Gastroesophageal sphincter (tissue), 4 donors: ENCODE measurements at regions not wholly inside any gene's neighbourhood (a gene's known extent, or its start where the extent isn't known, plus 50 kb on each side); places are given as distances from the start of the nearest gene placed in this dataset.

Source experiments
- ATAC-seq: fragments of 150-250 bp; one replicate; pipeline ENCODE4 v1.9.1; 2016; ENCODE audit warnings: mild to moderate bottlenecking, moderate library complexity
- H3K27ac ChIP-seq, 4 donors: fragments of 200-600 bp; sonication (generic) in 3 of 4; 1 replicate in 3 of 4; 2 replicates in 1 of 4; pipeline ENCODE4 v1.5.1; 2016 to 2019
- H3K27me3 ChIP-seq: fragments of 200-600 bp; sonication (generic); one replicate; pipeline ENCODE4 v1.5.1; 2019
- H3K36me3 ChIP-seq, 2 donors: fragments of 200-600 bp; sonication (generic); one replicate each; pipeline ENCODE4 v1.5.1; 2019; ENCODE audit warnings: control low read depth in 1 of 2
- H3K4me1 ChIP-seq, 3 donors: fragments of 200-600 bp; sonication (generic); 1 replicate in 2 of 3; 2 replicates in 1 of 3; pipeline ENCODE4 v1.5.1; 2016 to 2019; ENCODE audit warnings: control low read depth in 2 of 3
- H3K4me3 ChIP-seq, 2 donors: fragments of 200-600 bp; sonication (generic); one replicate each; pipeline ENCODE4 v1.5.1; 2019; ENCODE audit warnings: mild to moderate bottlenecking in 1 of 2, moderate library complexity in 1 of 2
- H3K9me3 ChIP-seq, 3 donors: fragments of 200-600 bp; sonication (generic); one replicate each; pipeline ENCODE4 v1.5.1; 2017 to 2019; ENCODE audit warnings: control low read depth in 2 of 3
- CTCF ChIP-seq, 4 experiments: fragments of 200-600 bp in 2 of 4; fragments of 450-650 bp in 2 of 4; sonication (generic) in 1 of 4; IDR thresholded peaks; one replicate each; pipeline ENCODE4 v1.5.1; 2017 to 2019; ENCODE audit warnings: antibody characterized with exemption in 4 of 4, mild to moderate bottlenecking in 2 of 4, moderate library complexity in 2 of 4
- EP300 ChIP-seq: sonication (generic); formaldehyde crosslinking; IDR thresholded peaks from one replicate; pipeline ENCODE4 v1.6.1; 2017; ENCODE audit warnings: antibody characterized with exemption, mild to moderate bottlenecking
- POLR2A ChIP-seq, 2 donors: fragments of 450-650 bp; IDR thresholded peaks; one replicate each; pipeline ENCODE4 v1.6.1; 2017; ENCODE audit warnings: antibody characterized with exemption in 2 of 2, mild to moderate bottlenecking in 2 of 2, moderate library complexity in 1 of 2
- POLR2AphosphoS5 ChIP-seq: sonication (generic); formaldehyde crosslinking; IDR thresholded peaks from one replicate; pipeline ENCODE4 v1.6.1; 2017; ENCODE audit warnings: antibody characterized with exemption
- WGBS, 2 donors: methylation state at CpG; one replicate each; pipeline ENCODE4 v1.1.5; 2018; ENCODE audit warnings: low coverage in 1 of 2; 5-methylcytosine and 5-hydroxymethylcytosine counted together

DNA sequence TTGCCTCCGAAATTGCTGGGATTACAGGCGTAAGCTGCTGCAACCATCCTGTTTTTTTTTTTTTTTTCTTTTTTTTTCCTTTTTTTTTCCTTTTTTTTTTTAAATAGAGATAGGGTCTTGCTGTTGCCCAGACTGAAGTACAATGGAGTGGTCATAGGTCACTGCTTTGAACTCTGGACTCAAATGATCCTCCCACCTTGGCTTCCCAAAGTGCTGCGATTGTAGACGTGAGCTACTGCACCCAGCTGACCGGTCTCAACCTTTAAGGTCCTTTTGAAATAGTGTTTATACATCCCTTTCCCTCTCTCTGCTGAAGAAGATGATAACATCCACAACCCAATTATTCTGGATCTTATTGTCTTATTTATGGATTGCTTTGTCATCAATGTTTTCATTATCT is 548.7 kb downstream of the GBA3 start:
- 69 to 95% methylated on average over 3 of the region's 5 CpGs for WGBS, 2 donors
- TF ChIP-seq CTCF (IDR thresholded peaks at IDR 0.05) (no peak), POLR2AphosphoS5 (no peak), EP300 (no peak), POLR2A (IDR thresholded peaks at IDR 0.05) (no peak)
- Histone ChIP-seq H3K27me3 (no peaks in the 10 kb centered on the region), H3K27ac (no peak overlapping the region), H3K9me3 (no peaks in the 10 kb centered on the region), H3K4me3 (no peak overlapping the region), H3K36me3 (no peaks in the 10 kb centered on the region), H3K4me1 (no peaks in the 10 kb centered on the region)
- ATAC-seq, result no peak

DNA sequence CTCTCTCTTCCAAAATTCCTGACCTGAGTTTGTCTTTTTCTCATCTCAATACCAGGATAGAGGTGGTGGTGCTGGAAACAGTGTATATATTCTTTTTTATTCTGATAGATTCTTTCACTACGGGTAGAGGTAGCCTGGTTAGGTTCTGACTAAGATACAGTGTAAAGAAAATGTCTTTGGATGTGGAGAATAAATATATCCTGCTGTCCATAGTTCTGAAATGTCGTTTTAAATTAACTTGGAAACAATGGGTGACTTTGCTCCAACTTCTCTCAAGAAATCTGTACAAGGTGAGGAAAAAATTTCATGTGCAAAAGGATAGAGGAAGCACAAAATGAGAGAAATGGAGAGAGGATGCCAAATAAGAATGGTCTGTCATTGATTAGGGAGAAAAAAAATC is 546.1 kb downstream of the GBA3 start:
- WGBS, 2 donors, result 60 to 84% methylated on average over 2 of the region's 2 CpGs
- TF ChIP-seq CTCF (IDR thresholded peaks at IDR 0.05) (no peak), POLR2A (IDR thresholded peaks at IDR 0.05) (no peak), POLR2AphosphoS5 (no peak), EP300 (no peak)
- ATAC-seq, result no peak

GRCh38 chr4:23237771-23238170 is 545.0 kb downstream of the GBA3 start:
- 38% methylated on average over 3 of the region's 3 CpGs; no CpG with 5 or more reads in 1 of the 2 donors for WGBS, 2 donors
- H3K4me3 ChIP-seq, result no peak overlapping the region
- no peaks in the 10 kb centered on the region for H3K9me3 ChIP-seq
- no peaks in the 10 kb centered on the region for H3K4me1 ChIP-seq
- ATAC-seq, result no peak
- no peaks in the 10 kb centered on the region for H3K36me3 ChIP-seq
- H3K27me3 ChIP-seq, result no peaks in the 10 kb centered on the region
- H3K27ac ChIP-seq, result no peak overlapping the region
- TF ChIP-seq POLR2A (IDR thresholded peaks at IDR 0.05) (no peak), EP300 (no peak), POLR2AphosphoS5 (no peak), CTCF (IDR thresholded peaks at IDR 0.05) (no peak)

More for the DNA sequence above, 546.1 kb downstream of the GBA3 start:
- Histone ChIP-seq H3K27me3 (no peaks in the 10 kb centered on the region), H3K27ac (no peak overlapping the region), H3K4me1 (no peaks in the 10 kb centered on the region), H3K9me3 (no peaks in the 10 kb centered on the region), H3K4me3 (no peak overlapping the region), H3K36me3 (no peaks in the 10 kb centered on the region)

GRCh38 chr4:23235628-23236390 is 543.1 kb downstream of the GBA3 start:
- ATAC-seq, result no peak
- Histone ChIP-seq H3K4me1 (no peaks in the 10 kb centered on the region), H3K27ac (no peak overlapping the region), H3K36me3 (no peaks in the 10 kb centered on the region), H3K4me3 (no peak overlapping the region), H3K27me3 (no peaks in the 10 kb centered on the region), H3K9me3 (no peaks in the 10 kb centered on the region)
- no peak for TF ChIP-seq POLR2AphosphoS5
- TF ChIP-seq CTCF (IDR thresholded peaks at IDR 0.05), result no peak
- no peak for TF ChIP-seq POLR2A (IDR thresholded peaks at IDR 0.05)
- TF ChIP-seq EP300, result no peak
- 16 to 22% methylated on average over 5 of the region's 5 CpGs for WGBS, 2 donors

DNA sequence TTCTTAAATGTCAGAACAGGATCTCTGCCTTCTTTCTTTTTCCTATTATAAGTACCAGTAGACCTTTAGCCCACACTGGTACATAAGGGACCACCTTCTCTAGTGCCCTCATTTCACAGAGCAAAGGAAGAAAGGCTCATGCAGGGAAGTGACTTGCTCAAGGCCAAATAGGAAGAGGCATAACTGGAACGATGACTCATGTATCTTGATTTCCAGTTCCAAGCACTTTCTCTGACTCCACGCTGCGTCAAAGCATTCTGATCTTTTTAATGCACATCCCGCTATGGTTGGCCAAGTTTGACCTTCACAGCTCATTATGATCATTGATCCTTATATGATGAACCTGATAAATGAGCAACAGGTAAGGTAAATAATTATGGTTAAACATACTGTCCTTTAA is 542.0 kb downstream of the GBA3 start:
- H3K4me1 ChIP-seq, result no peaks in the 10 kb centered on the region
- no peak for ATAC-seq
- 84 to 97% methylated on average over 4 of the region's 4 CpGs for WGBS, 2 donors
- H3K27ac ChIP-seq, result no peak overlapping the region
- H3K36me3 ChIP-seq, result no peaks in the 10 kb centered on the region
- no peaks in the 10 kb centered on the region for H3K27me3 ChIP-seq
- TF ChIP-seq POLR2A (IDR thresholded peaks at IDR 0.05) (no peak), EP300 (no peak), POLR2AphosphoS5 (no peak), CTCF (IDR thresholded peaks at IDR 0.05) (no peak)
- no peaks in the 10 kb centered on the region for H3K9me3 ChIP-seq
- H3K4me3 ChIP-seq, result no peak overlapping the region
